HG03066 (cell line): ENCODE measurements at regions not wholly inside any gene's neighbourhood (a gene's known extent, or its start where the extent isn't known, plus 50 kb on each side); places are given as distances from the start of the nearest gene placed in this dataset.
A peak's percentile ranks its signal among the peaks of the same experiment; 100 is the strongest.

Experiments used
- ATAC-seq: cut with Tn5 transposase; IDR thresholded peaks from one replicate; pipeline ENCODE4 v1.9.1; 2021; ENCODE audit warnings: low read depth; ENCODE audit not compliant: unreplicated experiment

GRCh38 chr5:89948977-89949376 is 460.6 kb downstream of the CETN3 start:
- no peak for ATAC-seq

- no peak for ATAC-seq
These were observed 462.6 kb downstream of the CETN3 start for GRCh38 chr5:89946916-89947315.

GRCh38 chr5:89946508-89946907 is 463.0 kb downstream of the CETN3 start:
- no peak for ATAC-seq

GRCh38 chr5:89942171-89942570 is 467.4 kb downstream of the CETN3 start:
- no peak for ATAC-seq

- ATAC-seq, result no peak
These were observed 473.0 kb downstream of the CETN3 start for GRCh38 chr5:89936576-89936975.

- ATAC-seq, result peak; percentile 50
These were observed 475.5 kb downstream of the CETN3 start for GRCh38 chr5:89934069-89934468.

DNA sequence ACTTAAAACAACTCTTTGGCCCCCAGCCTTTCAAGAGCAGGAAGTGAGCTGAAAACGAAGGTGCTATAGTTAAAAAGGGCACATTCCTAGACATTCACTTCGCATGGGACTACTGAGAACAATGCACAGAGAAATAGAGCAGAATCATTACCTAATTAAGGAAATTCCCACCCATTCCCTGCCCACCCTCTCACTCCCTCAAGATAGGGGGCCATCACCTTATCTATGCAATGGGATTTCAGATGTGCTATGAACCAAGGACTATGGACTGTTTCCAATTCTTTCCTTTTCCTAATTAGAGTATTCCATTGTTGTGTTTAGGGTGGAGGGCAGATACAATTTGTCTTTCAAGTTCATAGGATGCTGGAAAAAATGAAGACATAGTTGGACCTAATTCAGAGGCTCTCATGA is 476.8 kb downstream of the CETN3 start:
- no peak for ATAC-seq

DNA sequence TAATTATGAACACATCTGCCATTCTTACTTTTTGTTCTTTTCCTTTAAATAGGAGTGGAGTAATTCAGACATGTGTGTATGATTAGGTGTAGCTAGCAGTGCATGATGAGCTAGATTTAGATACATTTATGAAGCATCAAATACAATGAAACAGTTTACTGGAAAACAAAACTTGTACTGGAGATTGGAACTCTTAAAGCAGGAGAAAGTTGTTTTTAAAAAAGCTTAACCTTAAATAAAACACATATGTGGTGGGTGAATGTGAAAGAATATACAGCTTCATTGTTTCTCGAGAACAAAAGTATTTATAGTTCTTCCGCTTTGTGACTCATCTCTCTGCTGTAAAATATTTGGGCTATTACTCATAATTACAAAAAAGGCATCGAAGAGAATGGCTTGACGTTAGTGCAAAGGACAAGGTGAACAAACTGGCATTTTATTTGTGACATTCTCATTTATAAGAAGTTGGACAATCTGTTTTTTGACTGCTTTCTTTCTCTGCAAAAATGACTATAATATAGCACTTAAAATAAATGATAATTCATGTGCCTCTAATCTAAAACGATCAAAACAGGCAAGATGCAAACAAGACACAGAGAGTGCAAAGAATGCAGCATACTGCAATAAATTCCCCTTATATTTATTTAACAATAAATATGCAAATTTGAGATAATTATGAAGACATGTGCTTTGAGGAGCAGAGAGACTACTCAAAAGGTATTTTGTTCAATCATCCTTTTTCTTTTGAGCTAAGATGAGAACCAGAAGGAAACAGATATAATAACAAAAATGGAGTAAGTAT is 478.8 kb downstream of the CETN3 start:
- peak; percentile 79 for ATAC-seq

- no peak for ATAC-seq
These were observed 479.7 kb downstream of the CETN3 start for GRCh38 chr5:89929834-89930233.

DNA sequence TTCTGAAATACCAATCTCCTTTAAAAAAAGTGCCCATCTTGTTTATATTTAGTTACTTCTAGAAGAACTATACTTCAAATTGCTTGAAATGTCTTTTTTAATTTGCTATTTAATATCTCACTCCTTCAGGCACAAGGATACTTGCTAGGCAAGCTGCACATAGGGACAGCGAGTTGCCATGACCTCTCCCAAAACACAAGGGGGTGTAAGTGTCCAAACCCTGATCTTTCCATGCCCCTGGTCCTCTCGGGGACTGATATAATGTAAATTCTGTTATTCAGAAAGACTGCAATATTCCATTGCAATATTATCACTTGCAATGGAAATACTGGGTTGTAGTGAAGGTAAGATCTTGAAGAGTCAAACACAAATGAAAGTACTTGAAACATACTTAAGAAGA is 480.4 kb downstream of the CETN3 start:
- no peak for ATAC-seq

- no peak for ATAC-seq
These were observed 487.4 kb downstream of the CETN3 start for GRCh38 chr5:89922161-89922560.

GRCh38 chr5:89917112-89917511 is 492.4 kb downstream of the CETN3 start:
- ATAC-seq, result no peak

GRCh38 chr5:89916131-89916530 is 493.4 kb downstream of the CETN3 start:
- ATAC-seq, result no peak

DNA sequence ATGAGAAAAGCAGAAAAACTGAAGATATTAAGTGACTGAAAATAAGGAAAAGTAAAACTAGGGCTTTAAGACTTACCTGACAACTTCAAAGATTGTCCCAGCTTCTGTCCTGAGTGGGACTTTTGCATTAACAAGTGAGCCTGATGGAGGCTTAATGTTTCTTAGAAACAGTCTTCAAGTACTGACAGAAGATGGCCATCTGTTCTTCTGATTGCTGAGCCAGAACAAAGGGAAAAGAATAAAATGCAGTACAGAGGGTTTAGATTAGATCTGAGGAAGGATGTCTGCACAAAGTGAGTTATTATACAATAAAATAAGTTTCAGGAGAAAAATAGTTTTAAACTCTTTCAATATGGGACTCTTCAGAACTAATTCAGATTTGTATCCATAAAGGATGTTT is 500.7 kb downstream of the CETN3 start:
- ATAC-seq, result no peak

DNA sequence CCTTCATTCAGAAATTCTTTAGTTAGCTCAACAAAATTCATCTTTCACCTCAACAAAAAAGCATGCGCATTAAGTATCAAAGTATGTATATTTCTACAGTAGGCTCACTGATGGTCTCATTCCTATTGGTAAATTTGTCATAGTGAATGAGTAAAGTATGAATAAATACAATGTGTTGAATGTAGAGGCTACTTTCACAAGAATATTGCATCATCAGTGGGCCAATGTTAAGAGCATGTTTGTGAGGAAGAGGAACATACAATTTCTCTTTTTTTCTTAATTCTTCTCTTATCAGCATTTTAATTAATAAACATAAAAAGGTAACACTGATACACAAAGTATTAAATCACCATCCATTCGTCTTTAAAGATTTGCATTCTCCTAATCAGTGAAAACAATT is 505.1 kb downstream of the CETN3 start:
- no peak for ATAC-seq

GRCh38 chr5:89901983-89902382 is 507.6 kb downstream of the CETN3 start:
- no peak for ATAC-seq

DNA sequence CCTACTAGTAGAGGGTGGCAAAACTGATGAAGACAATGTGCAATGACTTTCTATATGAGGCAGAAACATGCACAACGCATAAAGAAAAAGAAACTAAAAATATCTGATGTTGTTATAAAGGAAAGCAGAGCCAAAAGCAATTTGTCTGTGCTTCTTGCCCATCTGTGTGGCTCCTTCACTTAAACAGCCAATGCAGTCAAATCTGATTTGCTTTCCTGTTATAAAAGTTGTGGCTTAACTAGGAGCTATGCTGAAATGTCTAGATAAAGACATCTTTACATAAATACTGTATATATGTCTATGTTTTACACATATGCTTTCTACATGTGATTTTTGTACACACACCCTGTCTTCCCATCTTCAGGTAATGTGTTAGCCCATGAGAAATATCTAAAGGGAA is 508.2 kb downstream of the CETN3 start:
- no peak for ATAC-seq

DNA sequence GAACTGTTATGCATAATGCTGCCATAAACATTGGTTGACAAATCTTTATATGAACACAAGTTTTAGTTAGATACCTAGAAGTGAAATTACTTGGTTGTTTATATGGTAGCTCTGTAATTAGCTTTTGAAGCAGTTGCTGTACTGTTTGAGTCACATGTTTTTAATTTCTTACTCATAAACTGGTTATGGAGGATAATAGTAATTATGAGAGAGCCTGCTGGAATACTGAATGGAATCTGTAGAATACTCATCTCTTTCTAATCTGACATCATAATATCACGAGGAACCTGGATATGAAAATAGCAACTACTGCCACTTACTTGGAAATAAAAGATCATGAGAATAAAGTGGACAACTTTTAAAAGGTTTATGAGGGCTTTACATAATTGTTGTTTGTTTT is 509.2 kb downstream of the CETN3 start:
- no peak for ATAC-seq

- ATAC-seq, result no peak
These were observed 510.0 kb downstream of the CETN3 start for GRCh38 chr5:89899559-89899958.

- no peak for ATAC-seq
These were observed 516.0 kb downstream of the CETN3 start for GRCh38 chr5:89893546-89893945.

- no peak for ATAC-seq
These were observed 523.9 kb downstream of the CETN3 start for GRCh38 chr5:89885670-89886069.

- no peak for ATAC-seq
These were observed 525.6 kb downstream of the CETN3 start for GRCh38 chr5:89883967-89884366.
